ENCODE measurements at regions not wholly inside any gene's neighbourhood (a gene's known extent, or its start where the extent isn't known, plus 50 kb on each side); places are given as distances from the start of the nearest gene placed in this dataset.

GRCh38 chr22:48849963-48850657, 977.6 kb downstream of the BRD1 start:
- DNase-seq, result no peak

GRCh38 chr22:48849219-48849912, 978.3 kb downstream of the BRD1 start:
- no peak for DNase-seq

GRCh38 chr22:48846200-48846599, 981.5 kb downstream of the BRD1 start:
- no peak for DNase-seq

- DNase-seq, result no peak
These were observed 982.2 kb downstream of the BRD1 start for GRCh38 chr22:48845356-48845936.

GRCh38 chr22:48844056-48844675, 983.5 kb downstream of the BRD1 start:
- no peak for DNase-seq

GRCh38 chr22:48843640-48844039, 984.0 kb downstream of the BRD1 start:
- no peak for DNase-seq

- no peak for DNase-seq
These were observed 984.7 kb downstream of the BRD1 start for GRCh38 chr22:48842976-48843375.

- DNase-seq, result no peak
These were observed 985.1 kb downstream of the BRD1 start for GRCh38 chr22:48842583-48842945.

- DNase-seq, result no peak
These were observed 985.6 kb downstream of the BRD1 start for GRCh38 chr22:48841881-48842582.

- DNase-seq, result no peak
These were observed 987.3 kb downstream of the BRD1 start for GRCh38 chr22:48840112-48840949.

- DNase-seq, result no peak
These were observed 988.6 kb downstream of the BRD1 start for GRCh38 chr22:48838846-48839730.

GRCh38 chr22:48838376-48838775, 989.3 kb downstream of the BRD1 start:
- no peak for DNase-seq

GRCh38 chr22:48837341-48837935, 990.2 kb downstream of the BRD1 start:
- DNase-seq, result no peak

GRCh38 chr22:48836673-48837340, 990.9 kb downstream of the BRD1 start:
- DNase-seq, result no peak

GRCh38 chr22:48835857-48836672, 991.6 kb downstream of the BRD1 start:
- no peak for DNase-seq

GRCh38 chr22:48835364-48835763, 992.3 kb downstream of the BRD1 start:
- DNase-seq, result no peak

- no peak for DNase-seq
These were observed 993.3 kb downstream of the BRD1 start for GRCh38 chr22:48834404-48834803.

- no peak for DNase-seq
These were observed 995.1 kb downstream of the BRD1 start for GRCh38 chr22:48832592-48832991.

GRCh38 chr22:48829908-48830307, 997.8 kb downstream of the BRD1 start:
- DNase-seq, result no peak
